ENCODE measurements at regions not wholly inside any gene's neighbourhood (a gene's known extent, or its start where the extent isn't known, plus 50 kb on each side); places are given as distances from the start of the nearest gene placed in this dataset.

- Histone ChIP-seq H3K9me2 (replicated peaks; ENCODE audit: insufficient read depth, low read length) (no peaks in the 10 kb centered on the region), H3F3A (ENCODE audit: insufficient read depth) (no peaks in the 10 kb centered on the region), H4K20me1 (ENCODE audit: low read depth, low read length) (no peaks in the 10 kb centered on the region), H3K79me2 (ENCODE audit: insufficient read depth, low read length) (no peaks in the 10 kb centered on the region), H3K36me3 (ENCODE audit: low read length) (no peaks in the 10 kb centered on the region), H2AFZ (ENCODE audit: low read depth, low read length, severe bottlenecking) (no peak overlapping the region), H3K27me3 (ENCODE audit: low read length) (no peaks in the 10 kb centered on the region), H3K9ac (ENCODE audit: low read length) (no peak overlapping the region), H3K4me2 (ENCODE audit: low read depth, low read length, poor library complexity, severe bottlenecking) (no peak overlapping the region), H3K27ac (ENCODE audit: low read depth, low read length) (no peak overlapping the region), H3K9me3 (ENCODE audit: insufficient read depth, low read length) (no peaks in the 10 kb centered on the region), H3K4me3 (ENCODE audit: insufficient read depth, low read length, poor library complexity, severe bottlenecking) (no peak overlapping the region)
- TF ChIP-seq CTCF (IDR thresholded peaks at IDR 0.05; ENCODE audit: insufficient read depth, low read length, poor library complexity, severe bottlenecking) (no peak), EZH2phosphoT487 (conservative IDR thresholded peaks at IDR 0.05; ENCODE audit: low read length) (no peak)
Measured at GRCh38 chr12:67797185-67797741, 148.7 kb downstream of the DYRK2 start.

GRCh38 chr12:67797753-67798152 is 149.2 kb downstream of the DYRK2 start:
- Histone ChIP-seq H3K9me3 (ENCODE audit: insufficient read depth, low read length) (no peaks in the 10 kb centered on the region), H3K79me2 (ENCODE audit: insufficient read depth, low read length) (no peaks in the 10 kb centered on the region), H3K4me3 (ENCODE audit: insufficient read depth, low read length, poor library complexity, severe bottlenecking) (no peak overlapping the region), H3K9me2 (replicated peaks; ENCODE audit: insufficient read depth, low read length) (no peaks in the 10 kb centered on the region), H3F3A (ENCODE audit: insufficient read depth) (no peaks in the 10 kb centered on the region), H3K9ac (ENCODE audit: low read length) (no peak overlapping the region), H3K36me3 (ENCODE audit: low read length) (no peaks in the 10 kb centered on the region), H3K27me3 (ENCODE audit: low read length) (no peaks in the 10 kb centered on the region), H2AFZ (ENCODE audit: low read depth, low read length, severe bottlenecking) (no peak overlapping the region), H4K20me1 (ENCODE audit: low read depth, low read length) (no peaks in the 10 kb centered on the region), H3K4me2 (ENCODE audit: low read depth, low read length, poor library complexity, severe bottlenecking) (no peak overlapping the region), H3K27ac (ENCODE audit: low read depth, low read length) (no peak overlapping the region)
- TF ChIP-seq CTCF (IDR thresholded peaks at IDR 0.05; ENCODE audit: insufficient read depth, low read length, poor library complexity, severe bottlenecking) (no peak), EZH2phosphoT487 (conservative IDR thresholded peaks at IDR 0.05; ENCODE audit: low read length) (no peak)

GRCh38 chr12:67798768-67799167 is 150.2 kb downstream of the DYRK2 start:
- Histone ChIP-seq H4K20me1 (ENCODE audit: low read depth, low read length) (no peaks in the 10 kb centered on the region), H3K9ac (ENCODE audit: low read length) (no peak overlapping the region)

More at GRCh38 chr12:67798768-67799167, 150.2 kb downstream of the DYRK2 start:
- Histone ChIP-seq H2AFZ (ENCODE audit: low read depth, low read length, severe bottlenecking) (no peak overlapping the region), H3K36me3 (ENCODE audit: low read length) (no peaks in the 10 kb centered on the region), H3K27me3 (ENCODE audit: low read length) (no peaks in the 10 kb centered on the region), H3K4me2 (ENCODE audit: low read depth, low read length, poor library complexity, severe bottlenecking) (no peak overlapping the region), H3K79me2 (ENCODE audit: insufficient read depth, low read length) (no peaks in the 10 kb centered on the region), H3K27ac (ENCODE audit: low read depth, low read length) (no peak overlapping the region), H3K4me3 (ENCODE audit: insufficient read depth, low read length, poor library complexity, severe bottlenecking) (no peak overlapping the region), H3K9me3 (ENCODE audit: insufficient read depth, low read length) (no peaks in the 10 kb centered on the region), H3F3A (ENCODE audit: insufficient read depth) (no peaks in the 10 kb centered on the region), H3K9me2 (replicated peaks; ENCODE audit: insufficient read depth, low read length) (no peaks in the 10 kb centered on the region)
- no peak for TF ChIP-seq CTCF (IDR thresholded peaks at IDR 0.05; ENCODE audit: insufficient read depth, low read length, poor library complexity, severe bottlenecking)
- TF ChIP-seq EZH2phosphoT487 (conservative IDR thresholded peaks at IDR 0.05; ENCODE audit: low read length): no peak

Measured in SU-DHL-6 (cell line).